DMS153 (cell line): ENCODE measurements at regions not wholly inside any gene's neighbourhood (a gene's known extent, or its start where the extent isn't known, plus 50 kb on each side); places are given as distances from the start of the nearest gene placed in this dataset.

Source experiments
- DNase-seq: peaks from one replicate; lab custom pipeline; 2025; lab: John Stamatoyannopoulos, UW

DNA sequence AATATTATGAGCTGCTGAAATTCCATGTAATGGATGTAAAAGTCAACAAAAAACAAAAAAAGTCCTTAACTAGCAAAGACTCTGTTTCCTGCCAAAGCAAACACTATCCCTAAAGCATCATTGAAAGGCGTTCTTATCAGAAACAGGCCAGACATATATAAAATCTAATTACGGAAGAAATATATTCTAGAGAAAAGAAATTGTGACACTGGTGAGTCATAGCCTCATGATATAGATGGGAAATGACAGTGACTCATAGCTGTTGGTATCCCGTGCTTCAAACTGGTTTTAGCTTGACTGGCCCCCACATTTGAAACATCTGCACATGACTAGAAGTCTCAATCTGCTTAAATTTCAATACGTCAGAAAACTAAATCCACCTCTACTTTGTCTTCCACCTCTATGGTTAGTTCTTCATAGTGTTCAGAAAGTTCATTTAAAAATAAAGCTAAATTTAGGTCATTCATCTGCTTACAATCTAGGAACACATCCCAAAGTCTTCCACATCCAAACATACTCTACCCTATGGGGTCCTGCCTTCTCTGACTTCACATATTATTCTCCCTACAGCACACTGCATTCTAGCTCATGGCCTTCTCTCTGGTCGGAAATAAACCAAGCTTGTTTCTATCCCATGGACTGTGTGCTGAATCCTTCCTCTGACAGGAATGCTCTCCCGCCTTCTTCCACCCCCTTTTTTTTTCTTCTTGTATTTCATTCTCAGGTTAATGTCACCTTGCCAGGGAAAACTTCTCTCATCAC is 456.3 kb upstream of the ARRDC4 start:
- no peak for DNase-seq

DNA sequence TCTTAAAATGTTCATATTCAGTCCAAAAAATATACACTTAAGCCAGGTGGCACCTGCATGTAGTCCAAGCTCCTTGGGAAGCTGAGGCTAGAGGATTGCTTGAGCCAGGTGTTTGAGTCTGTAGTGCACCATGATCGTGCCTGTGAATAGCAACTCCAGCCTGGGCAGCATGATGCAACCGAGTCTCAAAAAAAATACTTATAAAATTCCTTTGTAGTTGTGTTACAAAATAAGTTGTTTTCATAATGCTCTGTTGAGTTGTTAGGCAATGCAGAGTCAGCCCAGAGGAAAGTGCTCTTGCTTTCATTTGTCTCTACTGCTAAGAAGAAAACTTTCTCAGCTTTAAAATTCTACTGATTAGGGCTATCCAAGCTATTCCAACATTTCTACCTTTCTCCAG is 442.8 kb upstream of the ARRDC4 start:
- DNase-seq: no peak

DNA sequence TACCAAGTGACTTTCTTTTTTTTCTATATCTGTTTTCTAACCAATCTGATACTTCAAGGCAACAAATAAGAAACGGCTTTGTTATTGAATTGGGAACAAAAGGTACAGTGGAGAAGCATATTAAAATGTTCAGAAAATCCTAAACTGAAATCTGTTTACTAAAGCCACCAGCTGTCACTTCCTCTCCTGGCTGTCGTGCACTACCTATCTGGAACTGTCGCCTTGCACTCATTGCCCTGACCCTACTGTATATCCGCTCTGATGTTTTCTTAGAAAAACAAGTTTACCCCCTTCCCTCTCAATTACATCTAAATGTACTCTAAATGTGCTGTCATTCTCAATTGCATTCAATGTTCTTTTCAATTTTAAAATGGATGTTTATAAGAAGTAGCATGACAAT is 439.8 kb upstream of the ARRDC4 start:
- no peak for DNase-seq

DNA sequence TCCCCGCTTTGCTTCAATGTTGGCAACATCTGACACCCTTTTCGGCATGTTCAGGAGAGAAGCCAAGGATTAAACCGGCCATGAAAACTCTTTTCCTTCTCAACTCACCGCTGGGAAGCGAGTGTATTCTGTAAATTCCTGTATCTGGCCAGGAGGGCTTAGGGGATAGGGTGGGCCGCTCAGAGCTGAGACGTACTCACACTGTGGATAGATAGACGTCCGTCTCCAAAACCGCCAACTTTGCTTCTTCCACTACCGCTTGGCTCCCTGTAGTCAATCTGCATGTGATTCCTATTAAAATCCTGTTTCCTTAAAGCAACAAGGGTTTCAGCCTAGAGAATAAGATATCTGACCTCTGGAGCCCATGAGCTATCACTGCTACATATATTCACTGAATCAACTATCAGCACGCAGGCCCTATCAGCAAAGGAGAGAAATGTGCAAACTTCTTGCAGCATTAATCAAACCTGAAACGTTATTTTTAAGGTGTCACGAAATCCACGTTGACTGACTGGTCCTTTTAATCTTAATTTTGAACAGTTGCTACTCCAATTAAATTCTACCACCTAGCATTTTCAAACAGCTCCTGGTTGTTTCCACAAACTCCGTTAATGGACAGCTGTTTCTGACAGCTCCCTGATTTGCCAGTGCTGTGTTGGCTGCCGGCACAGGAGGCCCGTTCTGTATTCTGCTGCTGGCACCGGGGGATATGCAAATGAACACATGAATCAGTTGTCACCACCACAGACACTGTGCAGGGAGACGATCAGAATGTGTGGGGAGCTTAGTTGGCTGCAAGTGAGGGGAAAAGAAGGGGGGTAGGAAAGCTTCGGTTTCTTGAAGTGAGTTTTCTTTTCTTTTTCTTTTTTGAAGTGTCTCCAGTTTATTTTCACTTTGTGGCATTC is 438.9 kb upstream of the ARRDC4 start:
- DNase-seq: no peak

DNA sequence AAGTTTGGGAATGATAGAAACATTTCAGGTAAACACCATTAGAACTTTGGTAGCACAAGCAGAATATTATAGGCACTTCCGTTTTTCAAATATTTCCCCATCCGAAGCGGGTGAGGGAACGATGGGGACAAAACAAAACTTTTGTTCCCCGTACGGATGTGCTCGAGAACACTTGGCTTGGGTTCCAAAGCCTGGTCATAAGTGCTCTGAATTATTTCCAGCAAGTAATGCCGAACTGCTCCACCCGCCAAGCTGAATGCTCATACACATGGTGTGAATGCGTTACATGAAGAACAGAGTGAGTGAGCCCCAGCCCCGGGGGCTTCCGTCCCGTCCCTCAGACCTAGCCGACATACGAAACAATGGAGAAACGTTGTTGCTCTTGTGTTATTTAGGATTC is 438.2 kb upstream of the ARRDC4 start:
- no peak for DNase-seq

DNA sequence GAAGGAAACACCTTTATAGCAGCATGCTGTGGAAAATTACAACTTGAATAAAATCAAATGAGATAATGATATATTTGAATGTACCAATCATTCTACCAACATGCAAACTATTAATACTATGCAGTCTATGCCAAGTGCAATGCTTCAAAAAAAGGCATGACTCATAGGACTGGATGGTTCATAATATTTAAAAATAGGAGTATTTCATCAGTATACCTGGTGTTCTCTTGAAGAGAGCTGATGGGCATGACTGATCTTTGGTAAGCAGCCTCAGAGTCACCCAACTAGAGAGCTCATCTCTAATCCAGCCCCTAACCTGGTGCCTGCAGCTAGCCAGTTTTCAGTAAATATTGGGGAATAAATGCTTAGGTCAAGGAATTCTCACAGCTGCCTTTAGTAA is 434.7 kb upstream of the ARRDC4 start:
- DNase-seq: no peak

DNA sequence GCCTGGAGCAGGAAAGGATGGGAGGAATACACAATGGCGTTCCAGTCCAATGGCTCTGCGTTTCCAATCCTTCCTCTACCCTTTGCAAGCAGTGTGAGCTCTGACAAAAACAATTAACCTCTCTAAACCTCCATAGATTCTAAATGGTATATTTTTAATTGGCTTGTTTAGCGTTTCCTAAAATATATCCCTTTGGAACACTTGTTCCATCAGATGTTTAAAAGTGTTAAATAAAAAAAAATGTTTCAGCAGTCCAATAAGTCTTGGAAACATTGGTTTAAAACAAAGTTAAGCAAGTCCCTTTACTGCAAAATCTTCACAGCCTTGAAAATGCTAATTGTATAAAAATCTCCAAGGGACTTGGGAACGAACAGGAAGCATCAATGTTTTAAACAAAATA is 432.3 kb upstream of the ARRDC4 start:
- DNase-seq: no peak

DNA sequence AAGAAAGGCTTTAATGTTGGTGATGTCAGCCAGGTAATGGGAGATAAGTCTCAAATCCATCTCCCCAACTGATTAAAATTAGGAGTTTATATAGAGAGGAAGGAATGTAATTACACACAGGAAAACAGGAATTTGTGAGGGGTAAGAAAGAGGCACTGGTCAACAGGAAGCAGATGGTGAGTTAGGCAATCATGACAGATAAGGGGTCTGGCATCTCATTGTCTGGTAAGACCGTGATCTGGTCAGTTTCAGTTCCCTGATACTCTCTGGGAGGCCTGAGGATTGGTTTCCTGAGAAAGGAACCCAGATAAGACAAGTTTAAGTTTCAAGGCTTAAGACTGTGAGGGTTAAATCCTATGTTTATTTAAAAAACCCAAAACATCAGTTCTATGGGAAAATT is 414.7 kb upstream of the ARRDC4 start:
- DNase-seq: no peak

DNA sequence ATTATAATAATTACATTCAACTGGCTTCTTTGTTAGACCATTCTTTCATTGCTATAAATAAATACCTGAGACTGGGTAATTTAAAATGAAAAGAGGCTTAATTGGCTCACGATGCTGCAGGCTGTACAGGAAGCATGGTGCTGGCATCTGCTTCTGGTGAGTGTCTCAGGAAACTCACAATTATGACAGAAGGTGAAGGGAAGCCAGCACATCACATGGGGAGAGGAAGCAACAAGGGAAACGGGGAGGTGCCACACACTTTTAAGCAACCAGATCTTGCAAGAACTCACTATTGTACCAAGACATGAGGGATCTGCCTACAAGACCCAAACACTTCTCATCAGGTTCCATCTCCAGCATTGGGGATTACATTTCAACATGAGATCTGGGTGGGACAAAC is 413.1 kb upstream of the ARRDC4 start:
- no peak for DNase-seq

DNA sequence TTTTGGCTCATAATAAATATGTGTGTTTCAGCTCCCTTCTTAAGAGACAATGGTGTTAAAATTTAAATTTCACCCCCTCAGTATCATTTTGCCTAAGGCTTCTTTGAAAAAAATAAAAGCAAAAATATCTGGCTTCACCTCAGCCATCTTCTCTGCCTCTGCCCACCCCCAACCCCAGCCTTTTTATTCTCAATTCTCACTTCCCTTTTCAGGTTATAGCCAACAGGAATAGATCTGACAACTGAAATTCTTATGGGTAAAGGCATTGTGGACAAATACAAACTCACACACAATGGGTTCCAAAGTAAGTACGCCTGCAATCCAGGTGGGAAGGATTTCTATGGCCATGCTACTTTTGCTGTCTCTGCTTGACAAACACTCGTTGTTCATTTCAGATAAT is 399.0 kb upstream of the ARRDC4 start:
- no peak for DNase-seq

DNA sequence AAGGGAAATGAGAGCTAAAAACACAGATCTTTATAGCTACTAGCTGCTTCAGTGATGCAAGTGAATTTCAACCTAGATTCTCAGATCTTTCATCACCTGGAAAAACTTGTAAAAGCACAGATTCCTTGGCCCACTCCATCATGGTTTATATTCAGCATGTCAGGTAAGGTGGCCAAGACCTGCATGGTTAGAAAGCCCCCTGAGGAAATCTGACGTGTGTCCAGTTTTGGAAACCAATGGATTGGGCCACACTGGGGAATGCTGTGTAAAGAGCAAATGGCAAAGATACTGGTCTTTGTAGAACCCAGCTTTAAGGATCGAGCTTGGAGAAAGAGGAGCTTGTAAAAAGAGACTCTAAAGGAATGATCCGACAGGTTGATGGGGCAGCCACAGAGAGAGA is 397.0 kb upstream of the ARRDC4 start:
- DNase-seq: no peak

DNA sequence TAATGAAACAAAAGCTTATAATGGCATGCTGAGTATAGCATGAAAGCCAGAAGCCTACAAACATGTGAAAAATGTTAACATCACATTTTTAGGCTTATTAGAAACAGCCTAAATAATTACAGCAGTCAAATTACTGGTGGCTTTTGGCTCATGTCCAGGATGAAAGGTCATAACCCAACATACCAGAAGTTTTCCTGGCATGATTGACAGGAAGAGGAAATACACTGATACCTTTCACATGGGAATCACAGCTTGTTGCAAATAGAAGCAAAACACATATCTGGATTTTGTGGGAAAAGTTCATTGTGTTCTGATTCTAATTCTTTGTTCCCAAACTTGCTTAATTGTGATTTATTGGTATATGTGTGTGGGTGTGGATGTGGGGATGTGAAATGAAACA is 393.5 kb upstream of the ARRDC4 start:
- DNase-seq: no peak

DNA sequence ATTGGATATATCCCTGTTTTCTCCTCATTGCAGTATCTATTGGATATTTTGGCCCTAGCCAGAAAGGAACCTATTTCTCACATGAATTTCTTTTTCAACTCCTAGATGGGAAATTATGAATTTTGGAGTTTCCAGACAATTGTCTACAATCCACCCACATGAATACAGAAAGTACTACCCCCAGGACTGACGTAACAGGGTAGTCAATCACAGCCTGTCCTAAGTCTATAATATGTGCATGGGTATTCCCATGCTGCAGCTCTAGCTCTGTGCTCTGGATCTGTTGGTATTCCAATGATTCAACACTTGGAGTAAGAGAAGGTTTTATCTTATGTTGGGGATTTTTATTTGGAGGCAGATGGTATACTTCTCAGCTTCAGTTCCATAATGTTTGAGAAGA is 393.1 kb upstream of the ARRDC4 start:
- DNase-seq: no peak

DNA sequence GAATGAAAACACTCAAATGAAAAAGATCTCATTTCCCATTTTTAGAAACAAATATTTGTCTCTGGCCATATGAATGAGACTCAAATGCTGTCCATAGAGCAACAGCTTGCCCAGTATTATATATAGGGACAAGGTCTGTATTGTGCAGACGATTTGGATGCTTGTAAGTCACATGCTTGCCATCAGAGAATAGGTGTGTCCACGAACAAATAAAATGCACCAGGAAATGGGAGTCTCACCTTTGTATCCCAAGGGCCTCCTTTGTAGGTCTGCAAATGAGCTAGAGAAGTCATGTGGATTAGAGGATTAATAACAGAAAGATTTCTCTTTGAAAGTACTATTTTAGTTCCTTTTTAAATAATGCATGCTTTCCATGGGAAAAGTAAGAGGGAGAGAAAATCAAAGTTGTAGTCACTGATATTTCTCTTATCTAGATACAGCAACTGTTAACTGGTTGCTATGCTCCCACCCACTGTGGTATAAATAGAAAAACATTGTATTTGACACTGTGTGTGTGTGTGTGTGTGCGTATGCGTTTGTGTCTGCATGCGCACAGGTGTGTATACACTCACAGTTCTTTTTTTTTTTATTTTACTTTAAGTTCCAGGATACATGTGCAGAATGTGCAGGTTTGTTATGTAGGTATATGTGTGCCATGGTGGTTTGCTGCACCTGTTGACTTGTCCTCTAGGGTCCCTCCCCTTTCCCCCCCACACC is 383.4 kb upstream of the ARRDC4 start:
- DNase-seq: peak; percentile 78

DNA sequence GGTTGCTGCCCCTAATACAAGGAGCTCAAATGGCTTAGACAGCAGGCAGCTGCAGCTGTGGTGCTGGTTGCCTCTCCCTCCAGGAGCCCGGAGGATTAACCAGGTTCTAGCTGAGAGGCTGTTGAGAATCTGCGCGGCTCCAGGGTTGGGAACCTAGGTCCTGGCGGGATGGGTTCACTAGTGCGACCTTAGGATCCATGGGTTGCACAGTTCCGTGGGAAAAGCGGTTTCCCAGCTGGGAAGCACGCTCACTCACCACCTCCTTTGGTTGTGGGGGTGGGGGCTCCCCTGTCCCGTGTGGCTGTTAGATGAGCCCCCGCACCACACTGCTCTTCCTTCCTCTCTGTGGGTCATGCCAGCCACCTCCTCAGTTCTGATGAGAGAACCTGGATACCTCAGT is 375.1 kb upstream of the ARRDC4 start:
- DNase-seq: no peak

DNA sequence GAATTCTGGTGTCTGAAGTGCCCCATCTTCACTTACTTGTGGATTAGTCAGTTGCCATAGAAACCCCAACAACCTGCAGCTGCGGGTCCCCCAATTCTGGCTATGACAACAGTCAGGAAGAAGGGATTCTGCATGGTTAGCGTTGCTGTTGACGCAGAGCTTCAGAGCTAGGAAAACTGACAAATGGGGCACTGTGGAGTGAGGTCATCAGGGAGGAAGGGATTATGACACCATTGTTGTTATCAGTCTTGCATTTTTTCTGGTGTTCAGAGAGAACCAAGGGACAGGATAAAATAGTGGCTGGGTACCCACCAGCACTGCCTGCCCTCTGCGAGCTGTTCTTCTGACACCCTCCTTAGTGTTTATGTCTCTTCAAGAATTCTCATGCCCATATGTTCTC is 367.7 kb upstream of the ARRDC4 start:
- DNase-seq: no peak

DNA sequence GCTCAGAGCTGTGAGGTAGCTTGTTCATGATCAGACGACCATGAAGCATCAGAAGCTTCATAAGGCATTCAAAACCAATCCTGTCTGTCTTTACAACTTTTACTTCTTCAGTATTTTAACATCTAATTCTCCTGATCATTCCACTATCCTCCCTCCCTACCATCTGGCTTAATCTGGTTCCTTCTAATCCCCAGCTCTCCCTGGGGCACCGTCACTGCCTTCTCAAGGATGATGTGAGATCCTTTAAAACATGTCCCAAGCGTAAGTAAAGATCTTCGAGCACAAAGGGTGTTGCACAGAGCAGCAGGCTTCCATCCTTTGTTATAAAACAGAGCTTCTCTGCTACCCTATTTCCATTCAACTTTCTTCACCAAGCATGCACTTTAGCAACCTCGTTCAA is 362.7 kb upstream of the ARRDC4 start:
- DNase-seq: no peak

DNA sequence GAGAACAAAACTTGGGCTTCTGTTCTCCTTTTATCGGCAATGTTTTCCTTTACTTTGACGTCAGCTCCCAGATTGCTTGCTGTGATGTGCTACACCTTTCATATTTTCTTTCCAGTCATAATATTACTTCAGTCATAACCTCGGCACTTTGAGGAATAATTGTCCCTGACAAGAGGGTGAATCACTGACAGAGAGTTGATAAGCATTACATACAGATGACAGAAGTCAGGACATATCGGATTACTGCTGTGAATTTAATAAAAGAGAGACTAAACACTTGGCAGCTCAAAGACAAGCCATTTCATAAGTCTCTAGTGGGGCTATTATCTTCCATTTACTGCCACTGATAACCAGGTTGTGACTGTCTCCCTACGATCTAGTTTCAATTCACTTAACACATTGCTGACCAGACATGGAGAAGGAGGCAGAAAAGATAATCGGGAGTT is 362.1 kb upstream of the ARRDC4 start:
- peak; percentile 8 for DNase-seq

DNA sequence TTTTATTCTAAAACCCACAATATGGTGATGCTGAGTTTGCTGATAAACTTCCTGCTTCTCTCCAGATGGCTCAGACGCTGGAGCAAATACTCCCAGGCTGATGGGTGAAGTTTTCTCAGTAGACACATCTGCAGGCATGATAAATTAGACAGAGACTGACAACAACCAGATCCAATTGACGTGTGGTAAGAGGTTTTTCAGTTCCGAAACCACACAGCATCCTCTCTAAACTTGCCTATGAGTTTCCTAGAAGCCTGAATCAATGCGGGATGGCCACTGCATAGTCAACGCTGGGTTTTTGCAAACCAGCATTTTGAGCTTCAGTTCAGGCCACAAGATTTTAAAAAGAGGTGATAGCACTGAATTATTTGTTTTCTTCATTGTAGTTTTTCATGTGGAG is 360.3 kb upstream of the ARRDC4 start:
- DNase-seq: no peak

DNA sequence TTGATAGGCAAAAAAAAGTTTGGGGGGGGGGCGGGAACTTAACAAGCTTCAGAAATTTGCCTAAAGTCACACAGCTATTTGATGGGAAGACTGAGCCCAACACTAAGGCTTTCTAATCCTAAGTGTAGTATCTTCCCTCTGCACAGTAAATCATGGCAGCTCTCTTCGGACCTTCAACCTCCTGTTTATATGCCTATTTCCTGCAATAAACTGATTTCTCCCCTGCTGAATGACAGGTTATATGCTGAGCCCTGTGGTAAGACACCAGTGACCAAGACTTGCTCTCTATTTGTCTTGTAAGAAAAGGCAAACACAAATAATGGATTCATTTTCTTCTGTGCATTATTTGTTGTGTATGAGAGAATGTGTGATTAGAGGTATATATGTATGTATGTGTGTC is 355.8 kb upstream of the ARRDC4 start:
- no peak for DNase-seq

DNA sequence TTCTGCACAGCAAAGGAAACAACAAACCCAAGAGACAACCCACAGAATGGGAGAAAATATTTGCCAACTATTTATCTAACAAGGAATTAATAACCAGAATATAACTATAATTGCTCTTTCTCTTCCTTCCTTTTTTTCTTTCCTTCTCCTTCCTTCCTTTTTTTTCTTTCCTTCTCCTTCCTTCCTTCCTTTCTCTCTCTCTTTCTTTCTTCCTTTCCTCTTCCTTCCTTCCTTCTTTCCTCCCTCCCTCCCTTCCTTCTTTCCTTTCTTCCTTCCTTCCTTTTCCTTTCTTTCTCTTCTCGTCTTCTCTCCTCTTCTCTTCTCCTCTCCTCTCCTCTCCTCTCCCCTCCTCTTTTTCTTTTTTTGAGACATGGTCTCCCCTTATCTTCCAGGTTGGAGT is 345.4 kb upstream of the ARRDC4 start:
- DNase-seq: no peak

DNA sequence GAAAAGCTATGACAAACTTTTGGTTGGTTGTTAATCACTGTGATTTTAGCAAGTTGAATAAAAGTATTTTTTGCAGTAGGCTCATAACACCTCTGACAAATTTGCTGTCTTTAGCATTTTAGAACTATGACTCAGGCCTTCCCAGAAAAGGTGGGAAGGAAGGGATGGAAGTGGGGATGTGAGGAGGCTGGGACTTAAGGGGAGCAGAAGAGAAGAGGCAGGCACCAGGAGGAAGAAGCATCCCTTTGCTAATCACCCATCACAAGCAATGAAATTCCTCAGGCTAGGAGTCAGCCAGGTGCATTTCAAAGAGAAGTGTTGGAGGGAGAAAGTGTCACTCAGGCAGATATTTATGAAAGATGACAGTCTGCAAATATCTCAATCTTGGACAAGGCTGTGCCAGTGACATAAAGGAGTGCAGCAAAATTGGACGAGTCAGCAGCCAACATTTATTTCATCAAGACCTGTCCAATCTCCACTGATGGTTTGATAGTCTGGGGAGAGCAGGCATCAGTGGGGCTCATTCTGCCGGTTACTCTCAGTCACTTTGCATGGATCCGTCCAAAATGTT is 337.3 kb upstream of the ARRDC4 start:
- DNase-seq: no peak
